MM.1S (cell line): ENCODE measurements at regions not wholly inside any gene's neighbourhood (a gene's known extent, or its start where the extent isn't known, plus 50 kb on each side); places are given as distances from the start of the nearest gene placed in this dataset.

ENCODE experiments used
- CTCF ChIP-seq: fragments of 300-600 bp; sonication (generic); IDR thresholded peaks from 2 replicates; pipeline ENCODE4 v1.5.1; 2016; ENCODE audit warnings: antibody characterized with exemption, low read length, mixed read lengths
- EZH2 ChIP-seq: fragments of 300-600 bp; sonication (generic); optimal IDR thresholded peaks from 2 replicates; pipeline ENCODE3; 2017; ENCODE audit warnings: low read depth, mild to moderate bottlenecking, antibody characterized with exemption, low read length, mixed read lengths
- EZH2phosphoT487 ChIP-seq: fragments of 300-600 bp; sonication (generic); IDR thresholded peaks from 2 replicates; pipeline ENCODE4 v1.6.1; 2018; ENCODE audit warnings: antibody characterized with exemption, low read length

GRCh38 chr10:130772676-130773075 is 538.8 kb downstream of the TCERG1L start:
- TF ChIP-seq CTCF (no peak), EZH2 (no peak), EZH2phosphoT487 (no peak)
